ENCODE measurements at regions not wholly inside any gene's neighbourhood (a gene's known extent, or its start where the extent isn't known, plus 50 kb on each side); places are given as distances from the start of the nearest gene placed in this dataset.

- no peak for TF ChIP-seq CTCF (IDR thresholded peaks at IDR 0.05)
- no peak for TF ChIP-seq POLR2A (IDR thresholded peaks at IDR 0.05)
- no peak overlapping the region for H3K4me3 ChIP-seq
- no peaks in the 10 kb centered on the region for H3K36me3 ChIP-seq (replicated peaks in 1 of 2)
- no peaks in the 10 kb centered on the region for H3K27me3 ChIP-seq
- H3K27ac ChIP-seq, result no peak overlapping the region
- 68 to 78% (median 72%) methylated on average over 3 of the region's 3 CpGs for WGBS, 4 donors
- intact Hi-C loops (cut with DNase I), result no loop called here
- H3K4me1 ChIP-seq (replicated peaks in 1 of 2), result no peaks in the 10 kb centered on the region
- DNase-seq, result no peak
- H3K9me3 ChIP-seq (replicated peaks in 1 of 3), result no peaks in the 10 kb centered on the region
Observed at GRCh38 chr18:64333584-64333983, 184.7 kb upstream of the LINC00305 start.

- Histone ChIP-seq H3K4me3 (no peak overlapping the region), H3K9me3 (replicated peaks in 1 of 3) (no peaks in the 10 kb centered on the region), H3K27ac (peak overlapping the region in 1 of 5 donors; percentile 26), H3K4me1 (replicated peaks in 1 of 2) (no peaks in the 10 kb centered on the region), H3K36me3 (replicated peaks in 1 of 2) (no peaks in the 10 kb centered on the region), H3K27me3 (no peaks in the 10 kb centered on the region)
- no peak for DNase-seq
- 67 to 81% (median 68%) methylated on average over 5 to 6 of the region's 6 CpGs for whole genome bisulfite sequencing, 4 donors
- intact Hi-C loops (cut with DNase I), result no loop called here
- TF ChIP-seq POLR2A (IDR thresholded peaks at IDR 0.05), result no peak
- no peak for TF ChIP-seq CTCF (IDR thresholded peaks at IDR 0.05)
Observed at GRCh38 chr18:64332835-64333234, 183.9 kb upstream of the LINC00305 start.

GRCh38 chr18:64331419-64331818 lies 182.5 kb upstream of the LINC00305 start:
- no peaks in the 10 kb centered on the region for H3K4me1 ChIP-seq (replicated peaks in 1 of 2)
- TF ChIP-seq POLR2A (IDR thresholded peaks at IDR 0.05) (no peak), CTCF (IDR thresholded peaks at IDR 0.05) (no peak)
- H3K36me3 ChIP-seq (replicated peaks in 1 of 2), result no peaks in the 10 kb centered on the region
- DNase-seq, result no peak
- no peak overlapping the region for H3K27ac ChIP-seq
- no peaks in the 10 kb centered on the region for H3K27me3 ChIP-seq
- 79 to 92% (median 86%) methylated on average over 1 of the region's 1 CpG for WGBS, 4 donors
- intact Hi-C loops (cut with DNase I), result no loop called here
- no peaks in the 10 kb centered on the region for H3K9me3 ChIP-seq (replicated peaks in 1 of 3)
- no peak overlapping the region for H3K4me3 ChIP-seq

- WGBS, 4 donors, result 59 to 69% (median 64%) methylated on average over 6 of the region's 6 CpGs
- Histone ChIP-seq H3K4me3 (no peak overlapping the region), H3K36me3 (replicated peaks in 1 of 2) (no peaks in the 10 kb centered on the region), H3K27me3 (no peaks in the 10 kb centered on the region), H3K27ac (no peak overlapping the region), H3K9me3 (replicated peaks in 1 of 3) (no peaks in the 10 kb centered on the region), H3K4me1 (replicated peaks in 1 of 2) (no peaks in the 10 kb centered on the region)
- TF ChIP-seq CTCF (IDR thresholded peaks at IDR 0.05) (no peak), POLR2A (IDR thresholded peaks at IDR 0.05) (no peak)
- DNase-seq, result no peak
- intact Hi-C loops (cut with DNase I), result no loop called here
Observed at GRCh38 chr18:64330931-64331330, 182.0 kb upstream of the LINC00305 start.

All from adrenal gland (tissue), 9 donors.